Ovary (tissue), 3 donors: ENCODE measurements at regions not wholly inside any gene's neighbourhood (a gene's known extent, or its start where the extent isn't known, plus 50 kb on each side); places are given as distances from the start of the nearest gene placed in this dataset.

Source experiments
- CTCF ChIP-seq, 3 donors: fragments of 450-650 bp in 2 of 3; fragments of 200-600 bp in 1 of 3; IDR thresholded peaks; one replicate each; pipeline versions ENCODE4 v1.5.1 to v1.8.0; 2016 to 2022; ENCODE audit warnings: antibody characterized with exemption in 3 of 3, mild to moderate bottlenecking in 1 of 3
- EP300 ChIP-seq: sonication (generic); formaldehyde crosslinking; IDR thresholded peaks from one replicate; pipeline ENCODE4 v1.6.1; 2017; ENCODE audit warnings: antibody characterized with exemption
- POLR2A ChIP-seq: fragments of 450-650 bp; IDR thresholded peaks from one replicate; pipeline ENCODE4 v1.6.1; 2017; ENCODE audit warnings: antibody characterized with exemption, mild to moderate bottlenecking, moderate library complexity
- donor health status: DM: no; HTN: no; CAD: no.

GRCh38 chr5:124140060-124140459 is 606.4 kb downstream of the ZNF608 start:
- TF ChIP-seq POLR2A (no peak), EP300 (no peak), CTCF (IDR thresholded peaks at IDR 0.05) (no peak)
